Right cardiac atrium (tissue), 5 donors: ENCODE measurements at regions not wholly inside any gene's neighbourhood (a gene's known extent, or its start where the extent isn't known, plus 50 kb on each side); places are given as distances from the start of the nearest gene placed in this dataset.
"Not testable (repeated sequence)": the region's sequence is repeated elsewhere in the genome, so short reads cannot be mapped to it uniquely, and the experiment has no call there.

Experiments
- ATAC-seq, 2 donors: fragments of 200-7000 bp; cut with Tn5 transposase; one replicate each; pipeline versions ENCODE4 v1.8.0 to v1.9.1; 2020; ENCODE audit warnings: moderate library complexity in 2 of 2, mild to moderate bottlenecking in 1 of 2
- DNase-seq, 3 donors: peaks; one replicate each; pipeline ENCODE4 v3.0.0-alpha.2; 2020
- H3K27ac ChIP-seq: one replicate; pipeline ENCODE4 v1.5.1; 2013; ENCODE audit warnings: mild to moderate bottlenecking, low read length, control low read depth, moderate library complexity
- H3K27me3 ChIP-seq: one replicate; pipeline ENCODE4 v1.6.1; 2013; ENCODE audit not compliant: control insufficient read depth, insufficient read depth
- H3K4me1 ChIP-seq: one replicate; pipeline ENCODE4 v1.6.1; 2013; ENCODE audit warnings: low read length; ENCODE audit not compliant: control insufficient read depth, insufficient read depth
- H3K4me3 ChIP-seq: one replicate; pipeline ENCODE4 v1.5.1; 2013; ENCODE audit warnings: low read length, control low read depth
- H3K9me3 ChIP-seq: one replicate; pipeline ENCODE4 v1.6.1; 2013; ENCODE audit warnings: low read length; ENCODE audit not compliant: control insufficient read depth
- WGBS: extraction: QIAGEN DNeasy Blood & Tissue Kit; methylation state at CpG from one replicate; pipeline ENCODE4 v1.1.7; 2013; 5-methylcytosine and 5-hydroxymethylcytosine counted together
- intact Hi-C, 4 donors: fragments of 100-400 bp; cut with DNase I; formaldehyde crosslinking; loops; one replicate each; pipeline versions ENCODE4 v1.11.0 to v1.14.0; 2022 to 2023
- donor health status: healthy with polysubstance abuse.
- donor health status: DM: no; HTN: yes; CAD: no.
- donor health status: DM: no; HTN: no; CAD: no.
- donor health status: DM: no; HTN: yes; CAD: no; lungs with severe emphysema.
- donor health status: DM: yes; HTN: yes; CAD: no.

- Histone ChIP-seq H3K9me3 (no peaks in the 10 kb centered on the region), H3K4me3 (no peak overlapping the region), H3K27me3 (no peaks in the 10 kb centered on the region), H3K27ac (no peak overlapping the region), H3K4me1 (no peaks in the 10 kb centered on the region)
- intact Hi-C loops = no loop called here
- WGBS = 95% methylated on average over 3 of the region's 3 CpGs
- DNase-seq (no peak), ATAC-seq (no peak)
These were observed 363.4 kb upstream of the ARHGEF26 start for GRCh38 chr3:153757839-153758238.

GRCh38 chr3:153760948-153761347 lies 360.2 kb upstream of the ARHGEF26 start:
- no peaks in the 10 kb centered on the region for H3K27me3 ChIP-seq
- no peak overlapping the region for H3K4me3 ChIP-seq
- 86% methylated on average over 5 of the region's 5 CpGs for WGBS
- no peaks in the 10 kb centered on the region for H3K9me3 ChIP-seq
- H3K27ac ChIP-seq = no peak overlapping the region
- ATAC-seq = no peak
- intact Hi-C loops = loop anchor here in 2 of 4 donors (10.0 kb wide), 4 partner anchors 156 to 736 kb away; partner anchors contain the start of gene RAP2B (in 1 of the 2)
- H3K4me1 ChIP-seq = no peaks in the 10 kb centered on the region
- DNase-seq = no peak

GRCh38 chr3:153762411-153763235 lies 358.6 kb upstream of the ARHGEF26 start:
- no peaks in the 10 kb centered on the region for H3K27me3 ChIP-seq
- intact Hi-C loops = loop anchor here in 2 of 4 donors (10.0 kb wide), 4 partner anchors 158 to 738 kb away; partner anchors contain the start of gene RAP2B (in 1 of the 2)
- H3K9me3 ChIP-seq = no peaks in the 10 kb centered on the region
- H3K27ac ChIP-seq = no peak overlapping the region
- ATAC-seq = no peak
- H3K4me3 ChIP-seq = no peak overlapping the region
- WGBS = 76% methylated on average over 6 of the region's 6 CpGs
- DNase-seq = no peak
- no peaks in the 10 kb centered on the region for H3K4me1 ChIP-seq

- Histone ChIP-seq H3K4me3 (no peak overlapping the region), H3K4me1 (no peaks in the 10 kb centered on the region), H3K27me3 (no peaks in the 10 kb centered on the region), H3K27ac (no peak overlapping the region), H3K9me3 (no peaks in the 10 kb centered on the region)
- intact Hi-C loops = loop anchor here in 3 of 4 donors (5.0 to 10.0 kb wide), 6 partner anchors 163 to 743 kb away; partner anchors contain the start of gene RAP2B (in 1 of the 3)
- 85% methylated on average over 9 of the region's 9 CpGs for WGBS
- DNase-seq = no peak
- ATAC-seq = no peak
These were observed 353.3 kb upstream of the ARHGEF26 start for GRCh38 chr3:153767601-153768560.

- ATAC-seq (peak; percentile 81 to 83), DNase-seq (no peak)
- Histone ChIP-seq H3K4me3 (no peak overlapping the region), H3K4me1 (no peaks in the 10 kb centered on the region), H3K9me3 (no peaks in the 10 kb centered on the region), H3K27ac (no peak overlapping the region), H3K27me3 (no peaks in the 10 kb centered on the region)
- intact Hi-C loops = loop anchor here in 3 of 4 donors (5.0 to 10.0 kb wide), 6 partner anchors 164 to 744 kb away; partner anchors contain the start of gene RAP2B (in 1 of the 3)
- 44% methylated on average over 5 of the region's 5 CpGs for WGBS
These were observed 352.4 kb upstream of the ARHGEF26 start for GRCh38 chr3:153768561-153769469.

GRCh38 chr3:153783106-153783505 lies 338.1 kb upstream of the ARHGEF26 start:
- 28% methylated on average over 2 of the region's 2 CpGs for WGBS
- peak in 1 of 3 donors; percentile 23 for DNase-seq
- H3K9me3 ChIP-seq = no peaks in the 10 kb centered on the region
- H3K27ac ChIP-seq = no peak overlapping the region
- H3K4me3 ChIP-seq = no peak overlapping the region
- intact Hi-C loops = no loop called here
- H3K27me3 ChIP-seq = no peaks in the 10 kb centered on the region
- ATAC-seq = peak; percentile 66 to 82
- H3K4me1 ChIP-seq = no peaks in the 10 kb centered on the region

- intact Hi-C loops = no loop called here
- no peak overlapping the region for H3K27ac ChIP-seq
- H3K9me3 ChIP-seq = no peaks in the 10 kb centered on the region
- DNase-seq = no peak
- WGBS = 28% methylated on average over 3 of the region's 3 CpGs
- no peak overlapping the region for H3K4me3 ChIP-seq
- no peaks in the 10 kb centered on the region for H3K27me3 ChIP-seq
- no peaks in the 10 kb centered on the region for H3K4me1 ChIP-seq
- peak; percentile 37 to 82 for ATAC-seq
These were observed 337.3 kb upstream of the ARHGEF26 start for GRCh38 chr3:153783741-153784480.

- H3K27me3 ChIP-seq = no peaks in the 10 kb centered on the region
- intact Hi-C loops = no loop called here
- no peaks in the 10 kb centered on the region for H3K4me1 ChIP-seq
- 92% methylated on average over 3 of the region's 3 CpGs for WGBS
- ATAC-seq (no peak), DNase-seq (no peak)
- no peaks in the 10 kb centered on the region for H3K9me3 ChIP-seq
- no peak overlapping the region for H3K4me3 ChIP-seq
- no peak overlapping the region for H3K27ac ChIP-seq
These were observed 335.3 kb upstream of the ARHGEF26 start for GRCh38 chr3:153785901-153786300.

- no peak overlapping the region for H3K4me3 ChIP-seq
- intact Hi-C loops = no loop called here
These were observed 331.8 kb upstream of the ARHGEF26 start for GRCh38 chr3:153789380-153789779.

GRCh38 chr3:153797056-153797455 lies 324.1 kb upstream of the ARHGEF26 start:
- ATAC-seq, H3K27ac ChIP-seq, H3K9me3 ChIP-seq, H3K27me3 ChIP-seq, H3K4me3 ChIP-seq, intact Hi-C loops, H3K4me1 ChIP-seq: not testable (repeated sequence)
- WGBS = 85% methylated on average over 13 of the region's 13 CpGs
- peak in 1 of 3 donors; percentile 19 for DNase-seq

More at GRCh38 chr3:153789380-153789779, 331.8 kb upstream of the ARHGEF26 start:
- H3K27ac ChIP-seq = no peak overlapping the region
- 74% methylated on average over 3 of the region's 3 CpGs for WGBS
- no peaks in the 10 kb centered on the region for H3K4me1 ChIP-seq
- ATAC-seq (no peak), DNase-seq (no peak)
- no peaks in the 10 kb centered on the region for H3K27me3 ChIP-seq
- H3K9me3 ChIP-seq = no peaks in the 10 kb centered on the region
